ENCODE measurements at regions not wholly inside any gene's neighbourhood (a gene's known extent, or its start where the extent isn't known, plus 50 kb on each side); places are given as distances from the start of the nearest gene placed in this dataset.
A peak's percentile ranks its signal among the peaks of the same experiment; 100 is the strongest.

- no peak overlapping the region for H3K9ac ChIP-seq (ENCODE audit: low read length)
- H2AFZ ChIP-seq (ENCODE audit: insufficient read depth, low read length, poor library complexity): no peak overlapping the region
- no peak overlapping the region for H4K12ac ChIP-seq (ENCODE audit: low read depth, low read length)
- H3K18ac ChIP-seq (ENCODE audit: low read length): no peak overlapping the region
- H2AK5ac ChIP-seq (ENCODE audit: low read length): no peak overlapping the region
- no peaks in the 10 kb centered on the region for H3K27me3 ChIP-seq (ENCODE audit: insufficient read depth, low read length)
- H2BK5ac ChIP-seq (ENCODE audit: low read depth, low read length, poor library complexity): no peak overlapping the region
- no peak overlapping the region for H2BK12ac ChIP-seq (ENCODE audit: low read length)
- H3K4me1 ChIP-seq (ENCODE audit: control insufficient read depth in 1 of 2, insufficient read depth in 2 of 2, low read length in 2 of 2): peaks cover 2% of the 10 kb centered on the region in 2 experiments
- no peak overlapping the region for H3K4ac ChIP-seq (ENCODE audit: low read depth, low read length)
- no peak overlapping the region for H2BK120ac ChIP-seq (ENCODE audit: insufficient read depth, low read length, poor library complexity)
- H3K9me3 ChIP-seq (ENCODE audit: insufficient read depth, low read depth, low read length): no peaks in the 10 kb centered on the region
- no peak overlapping the region for H3K27ac ChIP-seq (ENCODE audit: low read depth, low read length)
- peak overlapping the region; percentile 38 for H4K8ac ChIP-seq (ENCODE audit: low read depth, low read length)
- H3K79me2 ChIP-seq (ENCODE audit: control insufficient read depth, insufficient read depth, low read length, poor library complexity): no peaks in the 10 kb centered on the region
- no peak overlapping the region for H4K91ac ChIP-seq (ENCODE audit: low read depth, low read length)
- H3K4me3 ChIP-seq (ENCODE audit: low read depth, low read length): no peak overlapping the region
- no peak overlapping the region for H3K14ac ChIP-seq (ENCODE audit: low read length)
- WGBS (ENCODE audit: extremely low coverage, insufficient coverage, insufficient read length): no CpG with 5 or more reads among the region's 3 CpGs
- no peak overlapping the region for H3K23ac ChIP-seq (ENCODE audit: low read length)
- peak; percentile 40 to 63 for DNase-seq
- H3K36me3 ChIP-seq (ENCODE audit: control insufficient read depth in 1 of 2, insufficient read depth in 2 of 2, low read length in 2 of 2): peaks cover 1 to 10% of the 10 kb centered on the region in 2 experiments
- H3K4me2 ChIP-seq (ENCODE audit: low read length): no peak overlapping the region
- no peaks in the 10 kb centered on the region for H3K79me1 ChIP-seq (ENCODE audit: low read length)
These were observed 107.3 kb downstream of the OGFRL1 start for GRCh38 chr6:71395731-71396409.

DNA sequence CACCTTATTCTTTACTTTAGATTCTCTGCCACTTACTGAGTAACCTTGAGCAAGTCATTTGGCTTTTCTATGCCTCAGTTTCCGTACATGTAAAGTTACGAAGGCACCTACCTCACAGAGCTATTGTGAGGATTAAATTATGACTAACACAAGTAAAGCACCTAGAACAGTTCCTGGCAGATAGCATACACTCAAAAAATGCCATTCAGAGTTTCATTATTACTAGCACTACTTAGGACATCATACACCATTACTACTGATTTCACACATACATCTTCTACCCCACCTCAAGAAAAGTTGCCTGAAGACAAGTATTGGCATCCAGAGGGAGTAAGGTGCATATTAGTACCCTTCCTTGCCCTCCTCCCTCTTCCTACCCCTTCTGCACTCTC, 107.8 kb downstream of the OGFRL1 start:
- no peaks in the 10 kb centered on the region for H3K79me2 ChIP-seq (ENCODE audit: control insufficient read depth, insufficient read depth, low read length, poor library complexity)
- no peak overlapping the region for H3K18ac ChIP-seq (ENCODE audit: low read length)
- no peak overlapping the region for H2BK5ac ChIP-seq (ENCODE audit: low read depth, low read length, poor library complexity)
- no CpG with 5 or more reads among the region's 2 CpGs for WGBS (ENCODE audit: extremely low coverage, insufficient coverage, insufficient read length)
- H4K12ac ChIP-seq (ENCODE audit: low read depth, low read length): no peak overlapping the region
- no peak overlapping the region for H2AFZ ChIP-seq (ENCODE audit: insufficient read depth, low read length, poor library complexity)
- H3K27ac ChIP-seq (ENCODE audit: low read depth, low read length): no peak overlapping the region
- no peaks in the 10 kb centered on the region for H3K27me3 ChIP-seq (ENCODE audit: insufficient read depth, low read length)
- no peak overlapping the region for H3K23ac ChIP-seq (ENCODE audit: low read length)
- peaks cover 1 to 7% of the 10 kb centered on the region in 2 experiments for H3K36me3 ChIP-seq (ENCODE audit: control insufficient read depth in 1 of 2, insufficient read depth in 2 of 2, low read length in 2 of 2)
- H3K4me3 ChIP-seq (ENCODE audit: low read depth, low read length): no peak overlapping the region
- no peak overlapping the region for H4K8ac ChIP-seq (ENCODE audit: low read depth, low read length)
- peaks cover 0 to 2% of the 10 kb centered on the region in 2 experiments for H3K4me1 ChIP-seq (ENCODE audit: control insufficient read depth in 1 of 2, insufficient read depth in 2 of 2, low read length in 2 of 2)
- DNase-seq: no peak
- no peak overlapping the region for H2AK5ac ChIP-seq (ENCODE audit: low read length)
- H2BK12ac ChIP-seq (ENCODE audit: low read length): no peak overlapping the region
- no peak overlapping the region for H3K9ac ChIP-seq (ENCODE audit: low read length)
- H3K79me1 ChIP-seq (ENCODE audit: low read length): no peaks in the 10 kb centered on the region
- no peak overlapping the region for H2BK120ac ChIP-seq (ENCODE audit: insufficient read depth, low read length, poor library complexity)
- no peaks in the 10 kb centered on the region for H3K9me3 ChIP-seq (ENCODE audit: insufficient read depth, low read depth, low read length)
- no peak overlapping the region for H4K91ac ChIP-seq (ENCODE audit: low read depth, low read length)
- no peak overlapping the region for H3K14ac ChIP-seq (ENCODE audit: low read length)
- H3K4me2 ChIP-seq (ENCODE audit: low read length): no peak overlapping the region
- no peak overlapping the region for H3K4ac ChIP-seq (ENCODE audit: low read depth, low read length)

- no peak overlapping the region for H4K12ac ChIP-seq (ENCODE audit: low read depth, low read length)
- H3K4me1 ChIP-seq (ENCODE audit: control insufficient read depth in 1 of 2, insufficient read depth in 2 of 2, low read length in 2 of 2): peaks cover 3 to 4% of the 10 kb centered on the region in 2 experiments
- WGBS (ENCODE audit: extremely low coverage, insufficient coverage, insufficient read length): no CpG with 5 or more reads among the region's 2 CpGs
- no peak overlapping the region for H3K14ac ChIP-seq (ENCODE audit: low read length)
- no peak overlapping the region for H2AK5ac ChIP-seq (ENCODE audit: low read length)
- H3K79me2 ChIP-seq (ENCODE audit: control insufficient read depth, insufficient read depth, low read length, poor library complexity): no peaks in the 10 kb centered on the region
- H3K23ac ChIP-seq (ENCODE audit: low read length): no peak overlapping the region
- no peak overlapping the region for H3K18ac ChIP-seq (ENCODE audit: low read length)
- H3K9me3 ChIP-seq (ENCODE audit: insufficient read depth, low read depth, low read length): no peaks in the 10 kb centered on the region
- no peak overlapping the region for H3K9ac ChIP-seq (ENCODE audit: low read length)
- H3K36me3 ChIP-seq (ENCODE audit: control insufficient read depth in 1 of 2, insufficient read depth in 2 of 2, low read length in 2 of 2): peaks cover 1 to 6% of the 10 kb centered on the region in 2 experiments
- H2AFZ ChIP-seq (ENCODE audit: insufficient read depth, low read length, poor library complexity): no peak overlapping the region
- no peak for DNase-seq
- no peak overlapping the region for H3K27ac ChIP-seq (ENCODE audit: low read depth, low read length)
- H2BK5ac ChIP-seq (ENCODE audit: low read depth, low read length, poor library complexity): no peak overlapping the region
- no peak overlapping the region for H2BK120ac ChIP-seq (ENCODE audit: insufficient read depth, low read length, poor library complexity)
- no peak overlapping the region for H3K4me3 ChIP-seq (ENCODE audit: low read depth, low read length)
- no peak overlapping the region for H4K8ac ChIP-seq (ENCODE audit: low read depth, low read length)
- H3K4me2 ChIP-seq (ENCODE audit: low read length): no peak overlapping the region
- H2BK12ac ChIP-seq (ENCODE audit: low read length): no peak overlapping the region
- H3K79me1 ChIP-seq (ENCODE audit: low read length): no peaks in the 10 kb centered on the region
- H4K91ac ChIP-seq (ENCODE audit: low read depth, low read length): no peak overlapping the region
- no peaks in the 10 kb centered on the region for H3K27me3 ChIP-seq (ENCODE audit: insufficient read depth, low read length)
- H3K4ac ChIP-seq (ENCODE audit: low read depth, low read length): no peak overlapping the region
These were observed 110.7 kb downstream of the OGFRL1 start for GRCh38 chr6:71399279-71399678.

GRCh38 chr6:71400852-71401251, 112.2 kb downstream of the OGFRL1 start:
- Histone ChIP-seq H4K12ac (ENCODE audit: low read depth, low read length) (no peak overlapping the region), H2AK5ac (ENCODE audit: low read length) (no peak overlapping the region), H2BK5ac (ENCODE audit: low read depth, low read length, poor library complexity) (no peak overlapping the region), H3K79me2 (ENCODE audit: control insufficient read depth, insufficient read depth, low read length, poor library complexity) (no peaks in the 10 kb centered on the region), H3K79me1 (ENCODE audit: low read length) (no peaks in the 10 kb centered on the region), H3K4me3 (ENCODE audit: low read depth, low read length) (no peak overlapping the region), H4K8ac (ENCODE audit: low read depth, low read length) (no peak overlapping the region), H3K14ac (ENCODE audit: low read length) (no peak overlapping the region), H3K36me3 (ENCODE audit: control insufficient read depth in 1 of 2, insufficient read depth in 2 of 2, low read length in 2 of 2) (peaks cover 0 to 6% of the 10 kb centered on the region in 2 experiments), H3K27me3 (ENCODE audit: insufficient read depth, low read length) (no peaks in the 10 kb centered on the region), H2BK12ac (ENCODE audit: low read length) (no peak overlapping the region), H2BK120ac (ENCODE audit: insufficient read depth, low read length, poor library complexity) (no peak overlapping the region), H3K23ac (ENCODE audit: low read length) (no peak overlapping the region), H3K9ac (ENCODE audit: low read length) (no peak overlapping the region), H3K4ac (ENCODE audit: low read depth, low read length) (no peak overlapping the region), H3K9me3 (ENCODE audit: insufficient read depth, low read depth, low read length) (no peaks in the 10 kb centered on the region), H3K4me2 (ENCODE audit: low read length) (no peak overlapping the region), H4K91ac (ENCODE audit: low read depth, low read length) (no peak overlapping the region), H2AFZ (ENCODE audit: insufficient read depth, low read length, poor library complexity) (no peak overlapping the region), H3K4me1 (ENCODE audit: control insufficient read depth in 1 of 2, insufficient read depth in 2 of 2, low read length in 2 of 2) (peaks cover 2 to 5% of the 10 kb centered on the region in 2 experiments), H3K27ac (ENCODE audit: low read depth, low read length) (no peak overlapping the region), H3K18ac (ENCODE audit: low read length) (no peak overlapping the region)
- no peak for DNase-seq
